Suppressor macrophage (primary cell): ENCODE measurements at regions not wholly inside any gene's neighbourhood (a gene's known extent, or its start where the extent isn't known, plus 50 kb on each side); places are given as distances from the start of the nearest gene placed in this dataset.

Source experiments
- DNase-seq, 4 experiments: peaks; one replicate each; pipeline ENCODE4 v3.0.0-alpha.2; 2020 to 2022

DNA sequence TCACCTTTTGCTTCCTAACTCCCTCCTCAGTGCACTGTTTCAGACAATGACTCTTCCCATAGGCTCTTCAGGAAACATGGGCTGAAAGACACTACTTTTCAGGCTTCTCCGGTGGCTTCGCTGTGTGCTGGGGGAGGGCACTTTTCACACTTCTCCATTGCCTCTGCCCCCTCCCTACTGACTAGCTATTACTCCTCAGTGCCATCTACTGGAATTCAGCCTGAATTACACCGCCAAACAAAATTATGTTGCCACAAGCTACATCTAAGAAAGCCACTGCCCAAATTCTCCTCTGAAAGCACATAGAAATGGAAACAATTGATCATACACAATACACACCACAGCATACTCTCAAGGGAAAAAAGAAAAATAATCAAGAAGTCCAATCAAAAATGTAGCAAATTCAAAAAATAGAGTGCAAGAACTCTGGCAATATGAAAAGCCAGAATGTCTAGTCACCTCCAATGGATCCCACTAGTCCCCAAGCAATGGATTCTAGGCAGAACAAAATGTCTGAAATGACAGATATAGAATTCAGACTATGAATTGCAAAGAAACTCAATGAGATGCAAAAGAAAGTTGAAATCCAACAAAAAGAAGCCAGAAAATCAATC lies 1139.4 kb upstream of the GYPC start:
- peak; percentile 41 to 44 (median 42) for DNase-seq

DNA sequence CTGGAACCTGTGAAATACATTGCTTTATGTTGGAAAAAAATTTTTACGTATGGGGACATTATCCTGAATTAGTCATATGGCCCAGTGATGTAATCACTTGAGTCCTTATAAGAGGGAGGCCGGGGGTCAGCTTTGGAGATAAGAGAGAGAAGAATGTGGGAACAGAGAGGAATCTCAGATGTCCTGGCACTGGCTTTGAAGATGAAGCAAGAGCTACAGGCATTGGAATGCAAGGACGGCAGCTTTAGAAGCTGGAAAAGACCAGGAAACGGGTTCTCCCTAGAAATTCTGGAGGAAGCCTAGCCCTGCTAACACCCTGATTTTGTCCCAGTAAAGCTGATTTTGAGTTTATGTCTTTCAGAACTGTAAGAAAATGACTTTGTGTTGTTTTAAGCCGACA lies 1129.9 kb upstream of the GYPC start:
- no peak for DNase-seq

DNA sequence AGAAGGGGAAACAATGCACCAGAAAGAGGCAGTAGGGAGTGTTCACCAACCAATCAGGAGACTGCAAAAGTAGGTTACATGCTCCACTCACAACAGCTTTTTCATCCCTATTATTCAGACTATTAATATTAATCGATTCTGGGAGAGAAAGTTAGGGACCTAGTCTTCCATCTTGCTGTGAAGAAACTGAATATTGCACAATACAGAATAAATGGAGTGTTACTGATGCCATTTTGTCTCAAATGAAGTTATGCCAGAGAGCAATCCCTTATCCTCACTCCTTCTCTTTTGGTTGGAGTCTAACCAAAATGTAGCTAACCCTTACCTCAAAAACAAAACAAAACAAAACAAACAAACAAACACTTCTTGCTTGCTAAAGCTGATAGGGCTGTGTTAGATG lies 1120.9 kb upstream of the GYPC start:
- DNase-seq = no peak

DNA sequence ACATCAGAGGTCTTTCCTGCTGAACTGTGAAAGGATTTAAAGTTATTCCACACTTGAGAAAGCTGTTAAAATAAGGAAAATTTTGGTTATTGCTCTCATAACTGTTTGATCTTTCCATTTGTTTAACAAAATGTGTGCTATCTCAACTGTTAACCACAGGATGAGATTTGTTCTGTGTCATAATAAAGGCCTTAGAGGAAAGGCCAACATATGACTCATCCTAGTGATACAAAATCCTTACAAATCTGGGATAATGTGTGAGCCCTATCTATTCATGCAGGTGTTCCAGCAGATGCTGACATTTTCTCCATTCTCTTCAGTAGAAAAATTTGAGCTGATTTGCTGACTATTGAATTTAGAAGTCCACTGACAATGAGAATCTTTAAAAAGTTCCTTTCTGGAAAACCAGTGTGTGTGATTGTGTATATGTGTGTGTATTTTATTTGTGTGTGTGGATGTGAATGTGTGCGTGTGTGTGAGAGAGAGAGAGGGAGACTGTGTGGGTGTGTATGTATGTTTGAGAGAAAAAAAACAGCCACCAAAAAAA lies 1111.9 kb upstream of the GYPC start:
- DNase-seq = no peak

DNA sequence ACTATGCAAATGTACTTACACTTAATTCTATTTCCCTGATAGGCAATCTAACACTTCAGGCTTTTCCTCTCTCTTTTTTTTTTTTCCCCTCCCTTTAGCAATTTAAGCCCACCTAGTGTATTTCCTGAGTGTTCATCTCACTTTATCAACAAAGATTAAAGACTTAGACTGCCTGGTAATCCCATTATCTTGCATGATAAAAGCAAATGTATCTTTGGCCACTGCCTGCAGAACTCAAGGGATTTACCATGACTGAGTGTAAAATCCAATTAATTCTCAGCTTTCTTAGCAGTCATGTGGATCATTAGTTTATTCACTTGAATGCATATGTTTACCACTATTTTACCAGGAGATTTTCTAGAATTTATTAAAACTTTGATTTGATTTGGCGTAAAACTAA lies 1102.2 kb upstream of the GYPC start:
- DNase-seq = no peak

DNA sequence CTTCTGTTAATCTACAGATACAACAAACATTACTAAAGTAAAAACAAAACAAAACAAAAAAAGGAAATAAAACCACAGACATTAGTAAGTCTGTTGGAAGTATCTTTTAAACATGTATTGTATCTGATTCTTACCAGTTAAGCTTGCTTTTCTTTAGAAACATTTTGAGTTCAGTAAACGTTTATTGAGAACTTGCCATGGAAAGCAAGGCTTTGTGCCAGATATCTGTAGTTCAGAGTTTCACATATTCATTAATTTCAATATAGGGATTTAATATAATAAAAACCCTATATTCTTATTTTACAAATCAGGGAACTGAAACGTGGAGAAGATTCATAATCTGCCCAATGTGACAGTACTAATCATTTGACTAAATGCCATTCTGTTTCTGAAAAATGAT lies 1101.0 kb upstream of the GYPC start:
- no peak for DNase-seq

DNA sequence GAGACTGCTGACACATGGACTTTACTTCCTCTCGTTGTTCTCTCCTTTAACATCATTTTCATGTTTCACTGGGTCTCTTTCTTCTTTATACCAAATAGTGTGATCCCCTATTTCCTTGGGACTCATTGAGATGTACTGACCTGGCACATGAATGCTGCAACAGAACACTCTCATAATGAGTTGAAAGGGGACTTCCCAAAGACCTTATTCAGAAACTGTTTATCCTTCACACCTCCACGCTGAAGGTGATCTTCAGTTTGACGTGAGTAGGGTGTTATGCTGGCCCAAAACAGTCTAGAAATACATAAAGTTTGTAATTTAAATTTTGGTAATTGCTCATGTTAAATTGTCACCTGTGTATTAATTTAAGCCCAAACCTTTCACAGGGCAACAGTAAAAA lies 1096.8 kb upstream of the GYPC start:
- DNase-seq = no peak

DNA sequence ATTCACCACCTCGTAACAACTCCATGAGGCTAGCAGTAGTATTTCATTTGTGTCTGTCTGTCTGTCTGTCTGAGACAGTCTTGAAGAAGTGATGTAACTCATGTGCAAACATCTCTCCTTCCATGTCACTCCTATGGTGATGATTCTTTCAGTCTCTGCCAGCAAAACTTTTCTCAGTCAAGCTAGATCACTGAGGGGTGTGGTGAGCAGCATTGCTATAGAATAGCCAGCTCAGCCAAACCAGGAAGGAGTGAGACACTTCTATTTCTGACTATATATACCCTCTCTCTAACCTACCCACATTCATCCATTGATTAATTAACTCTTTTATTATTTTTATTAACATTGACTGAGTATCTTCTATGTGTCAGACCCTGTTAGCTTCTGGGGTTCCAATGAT lies 1095.1 kb upstream of the GYPC start:
- no peak for DNase-seq

DNA sequence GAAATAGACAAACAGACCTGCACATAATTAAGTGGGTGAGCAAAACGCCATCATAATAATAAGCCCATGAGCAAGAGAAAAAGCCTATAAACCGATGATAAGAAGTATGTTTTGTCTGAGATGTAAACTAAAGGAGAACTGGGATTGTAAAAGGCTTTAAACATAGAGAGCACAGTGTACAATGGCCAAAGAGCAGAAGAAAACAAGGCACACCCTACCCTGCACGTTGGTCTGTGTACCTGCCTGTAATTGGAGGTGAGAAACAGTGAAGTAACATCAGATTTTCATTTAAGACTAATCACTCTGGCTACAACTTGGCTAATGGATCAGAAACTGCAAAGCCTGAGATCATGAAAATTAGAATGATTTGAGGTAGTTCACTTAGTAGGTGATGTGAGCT lies 1094.7 kb upstream of the GYPC start:
- no peak for DNase-seq

DNA sequence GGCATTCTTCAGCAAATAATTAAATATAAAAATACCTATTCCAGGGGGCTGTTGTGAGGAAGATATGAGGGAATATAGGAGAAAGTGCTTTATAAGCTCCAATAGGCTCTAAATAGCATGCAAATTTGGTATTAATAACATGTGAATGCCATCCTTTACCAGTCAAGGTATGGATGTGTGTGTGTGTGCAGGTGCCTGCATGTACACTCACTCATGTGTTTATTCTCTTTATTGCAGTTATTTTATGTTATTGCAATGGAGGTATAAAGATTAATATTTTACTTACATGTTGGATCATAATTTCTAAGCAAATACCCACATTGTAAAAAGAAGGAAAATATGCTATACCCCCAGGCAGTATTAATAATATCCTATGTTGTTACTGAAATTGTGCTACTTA lies 1093.0 kb upstream of the GYPC start:
- DNase-seq = no peak

DNA sequence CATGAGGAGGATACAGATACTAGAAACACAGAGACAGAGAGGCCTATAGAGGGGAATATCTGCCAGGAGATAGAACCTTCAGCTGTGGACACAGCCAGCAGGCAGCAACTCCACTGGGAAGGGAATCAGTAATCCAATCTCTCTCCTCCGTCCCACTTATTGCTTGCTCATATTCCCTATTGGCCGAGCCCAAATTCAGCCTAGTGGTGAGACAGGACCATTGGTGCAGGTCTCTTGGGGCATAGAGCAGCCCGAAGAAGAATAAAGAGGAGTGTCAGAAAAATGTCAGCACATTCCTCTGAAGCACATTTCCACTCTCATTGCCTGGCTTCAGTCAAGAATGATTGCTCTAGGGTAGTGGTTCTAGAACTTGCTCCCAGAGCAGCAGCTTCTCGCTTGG lies 1091.5 kb upstream of the GYPC start:
- DNase-seq = no peak

DNA sequence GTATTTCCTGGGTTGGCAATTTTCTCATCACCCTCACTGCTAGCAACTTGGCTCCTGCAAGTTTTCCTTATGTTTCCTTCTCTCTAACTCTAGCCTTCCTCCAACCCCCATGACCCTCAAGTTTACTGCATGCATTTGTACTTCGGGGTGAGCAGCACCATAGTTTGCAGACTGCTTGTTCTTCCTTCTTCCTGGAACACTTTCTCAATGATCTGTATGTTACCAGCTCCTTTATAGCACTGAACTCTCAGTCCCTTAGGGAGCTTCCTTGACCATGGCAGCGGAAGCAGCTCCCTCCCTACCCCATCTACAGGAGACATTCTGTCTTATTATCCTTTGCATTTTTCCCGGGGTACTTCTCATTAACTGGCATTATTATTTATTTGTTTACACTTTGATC lies 1089.5 kb upstream of the GYPC start:
- DNase-seq = no peak

DNA sequence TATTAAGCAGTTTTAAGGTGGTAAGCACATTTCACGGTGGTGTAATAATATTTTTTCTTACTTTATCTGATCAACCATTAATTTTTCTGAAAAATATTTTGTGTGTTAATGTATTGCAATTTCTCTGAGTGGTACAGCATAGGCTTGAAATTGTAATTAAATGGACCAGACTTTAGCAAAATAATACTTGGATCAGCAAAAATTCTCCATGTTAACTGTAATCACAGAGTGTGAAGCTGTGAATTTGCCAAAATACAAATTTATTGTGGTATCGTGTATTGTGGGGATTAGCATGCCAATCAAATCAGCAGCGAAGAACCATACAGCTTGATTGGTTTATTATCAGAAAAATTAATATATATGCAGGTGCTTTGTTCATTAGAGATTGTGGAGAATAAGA lies 1088.9 kb upstream of the GYPC start:
- DNase-seq = no peak

DNA sequence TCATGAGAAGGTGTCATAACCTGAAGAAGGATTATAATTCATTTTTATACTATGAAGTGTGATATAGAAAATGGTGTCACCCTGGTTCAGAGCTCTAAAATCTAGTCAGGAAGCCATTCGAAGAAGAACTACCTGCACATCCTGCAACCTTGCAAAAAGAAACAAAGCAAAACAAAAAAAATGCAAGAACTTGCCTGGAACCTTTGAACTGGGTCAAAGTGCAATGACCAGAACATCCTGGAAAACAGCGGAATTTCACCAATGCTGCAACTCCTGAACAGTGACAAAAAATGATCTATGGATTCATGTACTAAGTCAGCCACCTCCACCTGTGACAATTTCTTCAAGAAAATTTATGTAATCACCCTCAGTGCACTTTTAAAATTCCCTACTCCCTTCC lies 1083.3 kb upstream of the GYPC start:
- DNase-seq = no peak

DNA sequence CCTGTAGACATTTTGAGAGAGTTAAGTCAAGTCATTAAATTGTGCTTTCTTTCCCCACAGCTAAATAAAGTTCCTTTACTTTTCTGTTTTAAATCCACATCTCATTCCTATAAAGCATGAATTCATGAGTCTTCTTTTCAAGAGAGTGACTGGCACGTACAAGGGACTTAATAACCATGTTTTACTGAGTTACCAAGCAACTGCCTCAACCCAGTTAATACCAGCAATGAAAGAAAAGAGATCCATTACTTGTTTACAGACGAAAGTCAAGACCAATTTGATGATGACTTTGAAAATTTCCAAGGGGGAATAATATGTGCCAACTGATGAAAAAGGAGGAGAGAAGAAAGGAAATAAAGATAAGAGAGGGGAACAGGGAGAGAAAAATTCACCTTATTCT lies 1082.5 kb upstream of the GYPC start:
- no peak for DNase-seq

DNA sequence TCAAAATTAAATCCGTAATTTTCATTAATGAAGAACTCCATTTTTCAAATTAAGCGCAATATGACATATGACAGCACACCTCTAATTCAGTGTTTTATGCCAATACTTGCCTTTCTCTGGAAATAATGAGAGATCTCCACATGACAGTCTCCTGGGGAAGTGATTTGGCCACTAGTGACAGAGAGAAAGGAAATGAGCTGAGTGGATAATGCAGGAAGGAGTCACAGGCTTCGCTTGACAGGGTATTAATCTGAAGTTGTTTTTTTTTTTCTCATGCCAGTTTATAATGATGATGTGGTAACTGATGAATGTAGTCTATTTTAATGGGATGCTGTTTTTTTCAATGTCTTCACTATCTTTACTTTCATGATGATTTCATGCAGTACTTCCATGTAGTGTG lies 1079.4 kb upstream of the GYPC start:
- DNase-seq = no peak

DNA sequence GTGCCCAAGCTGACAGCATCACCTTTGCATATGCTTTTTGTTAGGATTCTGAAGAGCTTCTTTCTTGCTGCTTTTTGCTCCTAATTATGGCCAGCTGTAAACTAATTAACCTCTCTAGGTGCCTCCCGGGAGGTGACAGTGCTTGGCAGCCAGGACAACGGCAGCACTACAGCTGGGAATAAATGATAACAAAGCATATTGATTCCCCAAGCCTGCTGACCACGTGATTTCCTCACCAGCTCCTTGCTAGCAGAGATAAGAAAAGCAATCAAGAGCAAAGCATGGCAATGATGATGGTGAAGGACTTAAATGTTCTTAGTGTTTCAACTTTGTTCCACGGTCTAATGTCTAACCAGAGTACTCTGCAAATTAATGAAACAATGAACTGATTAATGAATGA lies 1074.4 kb upstream of the GYPC start:
- no peak for DNase-seq

DNA sequence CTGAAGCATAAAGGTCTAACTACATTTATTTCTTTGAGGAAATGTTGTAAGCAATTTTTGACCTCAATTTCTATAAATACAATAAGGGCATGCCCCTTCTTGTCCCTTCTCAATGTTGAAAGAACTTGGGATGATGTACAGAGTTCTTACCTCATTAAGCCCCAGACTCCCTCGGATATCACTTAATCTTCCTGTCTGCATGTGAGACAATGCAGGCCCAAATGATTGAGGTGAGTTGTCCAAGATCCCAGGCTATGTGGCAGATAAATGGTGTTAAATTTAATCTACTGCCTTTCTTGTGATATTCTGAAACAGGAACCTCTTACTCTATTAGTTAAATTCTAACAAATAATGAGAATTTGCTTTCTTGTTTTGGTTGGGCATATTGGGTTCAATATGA lies 1073.4 kb upstream of the GYPC start:
- DNase-seq = no peak

DNA sequence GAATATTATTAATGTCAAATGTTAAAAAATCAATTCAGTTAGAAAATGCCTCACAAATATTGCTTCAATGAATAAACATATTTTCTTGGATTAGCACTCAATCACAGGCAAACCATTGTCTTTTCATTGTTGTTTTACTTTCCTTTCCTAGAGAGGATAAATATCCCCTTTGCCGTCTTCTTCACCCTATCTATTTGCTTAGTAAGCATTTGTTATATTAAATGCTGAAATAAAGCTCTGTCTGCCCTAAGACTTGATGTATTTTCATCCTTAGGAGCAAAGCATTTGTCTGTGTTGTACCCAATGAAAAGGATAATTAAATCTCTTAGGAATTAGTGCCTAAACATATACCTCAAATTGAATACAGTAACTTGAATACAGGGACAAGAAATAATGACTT lies 1071.2 kb upstream of the GYPC start:
- DNase-seq = no peak

DNA sequence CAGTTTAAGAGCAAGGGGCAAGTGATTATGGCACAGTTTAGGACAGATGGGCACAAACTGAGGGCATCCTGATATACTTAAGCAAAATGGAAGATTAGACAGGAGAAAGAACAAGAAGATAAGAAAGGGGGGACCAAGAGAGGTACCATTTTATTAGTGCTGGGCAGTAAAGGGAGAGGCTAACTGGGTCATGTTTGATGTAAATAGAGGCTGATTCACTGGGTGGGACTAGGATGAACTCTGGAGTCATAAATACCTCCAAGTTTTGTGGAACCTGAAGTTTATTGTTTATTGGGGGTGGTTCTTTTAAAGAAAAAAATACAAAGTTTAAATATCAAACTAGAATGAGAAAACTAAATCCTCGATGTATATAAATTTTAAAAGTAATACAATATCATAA lies 1067.2 kb upstream of the GYPC start:
- DNase-seq = no peak

DNA sequence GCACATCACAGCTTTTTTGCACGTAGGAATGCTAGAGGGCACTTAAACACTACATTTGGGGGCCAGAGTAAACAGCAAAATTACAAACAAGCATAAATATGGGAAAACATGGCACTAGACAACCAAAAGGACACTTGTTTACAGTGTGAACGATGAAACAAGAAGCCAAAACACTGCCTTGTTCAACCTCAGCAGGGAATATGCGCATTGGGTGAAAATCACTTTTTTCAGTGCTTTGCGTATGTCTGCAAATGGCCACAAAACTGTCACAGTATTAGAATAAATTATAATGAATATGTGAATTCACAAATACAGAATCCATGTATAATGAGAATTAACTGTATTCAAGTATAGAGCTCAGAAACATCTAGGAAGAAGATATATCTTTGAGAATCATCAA lies 1064.0 kb upstream of the GYPC start:
- no peak for DNase-seq

DNA sequence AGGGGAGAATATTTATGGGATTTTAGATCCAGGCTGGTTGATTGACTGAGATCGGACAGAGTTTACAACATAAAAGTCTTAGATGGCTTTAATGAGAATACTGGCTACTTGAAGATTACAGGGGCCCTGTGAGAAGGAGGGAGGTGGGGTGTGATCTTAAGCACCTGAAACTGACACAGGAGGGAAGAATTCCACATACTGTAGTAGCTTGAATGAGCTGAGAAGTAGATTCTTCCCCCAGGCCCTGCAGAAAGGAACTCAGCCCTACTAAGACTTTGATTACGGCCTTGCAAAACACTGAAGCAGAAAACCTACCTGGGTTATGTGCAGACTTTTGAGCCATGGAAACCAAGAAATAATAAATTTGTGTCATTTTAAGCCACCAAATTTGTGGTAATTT lies 1062.9 kb upstream of the GYPC start:
- no peak for DNase-seq

DNA sequence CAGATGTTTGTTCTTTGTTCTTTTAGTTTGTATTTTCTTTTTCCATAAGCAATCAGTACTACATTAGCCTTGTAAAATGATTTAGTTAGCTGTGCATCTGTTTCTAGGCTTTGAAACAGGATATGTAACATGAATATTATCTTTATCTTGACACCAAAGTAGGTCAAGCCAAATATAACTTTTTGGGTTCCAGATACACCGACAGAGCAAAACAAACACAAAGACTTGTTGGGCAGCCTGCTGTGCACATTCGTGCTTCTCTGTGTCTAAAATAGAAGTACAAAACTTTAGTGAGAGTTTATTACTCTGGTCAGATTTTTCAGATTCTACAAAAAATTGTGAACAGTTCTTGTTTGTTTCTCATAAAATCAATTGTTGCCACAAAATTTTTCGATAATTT lies 1059.3 kb upstream of the GYPC start:
- no peak for DNase-seq

DNA sequence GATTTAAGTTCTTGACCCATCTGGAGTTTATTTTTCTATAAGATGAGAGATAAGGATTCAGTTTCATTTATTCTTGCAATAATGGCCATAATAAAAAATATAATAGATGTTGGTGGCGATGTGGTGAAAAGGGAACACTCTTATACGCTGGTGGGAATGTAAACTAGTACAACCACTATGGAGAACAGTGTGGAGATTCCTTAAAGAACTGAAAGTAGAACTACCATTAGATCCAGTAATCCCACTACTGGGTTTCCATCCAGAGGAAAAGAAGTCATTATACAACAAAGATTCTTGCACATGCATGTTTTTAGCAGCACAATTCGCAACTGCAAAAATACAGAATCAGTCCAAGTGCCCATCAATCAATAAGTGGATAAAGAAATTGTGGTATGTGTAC lies 1040.5 kb upstream of the GYPC start:
- DNase-seq = no peak

DNA sequence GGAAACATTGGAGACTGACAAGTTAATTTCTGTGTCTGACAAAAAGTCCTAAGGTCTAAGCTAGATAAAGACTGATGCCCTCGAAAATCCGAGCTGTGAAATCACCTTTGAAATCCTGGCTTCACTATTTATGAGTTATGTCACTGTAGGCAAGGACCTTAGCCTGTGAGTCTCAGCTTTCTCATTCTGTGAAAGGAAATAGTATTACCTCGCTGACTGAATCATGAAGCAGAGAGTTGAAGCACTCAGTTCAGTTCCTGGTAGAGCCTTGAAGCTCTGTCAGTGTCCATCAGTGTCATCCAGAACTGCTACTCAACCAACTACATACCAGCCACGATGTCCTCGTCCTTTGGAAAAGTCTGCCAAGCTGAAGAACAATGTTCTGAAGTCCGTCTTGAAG lies 1025.6 kb upstream of the GYPC start:
- DNase-seq = no peak

DNA sequence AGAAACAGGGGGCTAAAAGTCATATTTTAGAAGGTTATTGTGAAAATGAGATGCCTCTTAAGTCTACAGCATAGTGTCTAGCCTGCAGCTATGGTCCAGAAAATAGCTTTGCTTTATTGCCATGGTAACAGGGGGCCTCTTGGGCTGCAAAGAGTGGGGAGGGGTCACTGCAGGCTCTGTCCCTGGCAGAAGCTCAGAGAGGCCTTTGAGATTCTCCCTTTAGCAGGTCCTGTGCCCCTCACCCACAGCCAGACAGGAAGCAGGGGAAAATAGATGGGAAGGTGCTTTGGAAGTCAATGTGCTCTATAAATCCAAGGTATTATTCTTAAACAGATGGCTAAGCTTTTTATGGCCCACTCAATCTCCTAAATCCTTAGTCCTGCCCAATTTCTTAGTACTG lies 1021.3 kb upstream of the GYPC start:
- no peak for DNase-seq
